Skeletal muscle tissue (tissue), 3 donors: ENCODE measurements at regions not wholly inside any gene's neighbourhood (a gene's known extent, or its start where the extent isn't known, plus 50 kb on each side); places are given as distances from the start of the nearest gene placed in this dataset.
"Not testable (repeated sequence)": the region's sequence is repeated elsewhere in the genome, so short reads cannot be mapped to it uniquely, and the experiment has no call there.

Experiments used
- H3K27ac ChIP-seq: one replicate; pipeline ENCODE4 v1.7.0; 2013; ENCODE audit warnings: mild to moderate bottlenecking, low read depth, low read length, inconsistent platforms
- H3K27me3 ChIP-seq, 3 donors: one replicate each; pipeline ENCODE4 v1.7.0; 2013; ENCODE audit warnings: low read length in 3 of 3; ENCODE audit not compliant: control insufficient read depth in 3 of 3, insufficient read depth in 3 of 3
- H3K36me3 ChIP-seq, 3 donors: one replicate each; pipeline ENCODE4 v1.7.0; 2013; ENCODE audit warnings: low read length in 3 of 3; ENCODE audit not compliant: control insufficient read depth in 3 of 3, insufficient read depth in 3 of 3
- H3K4me1 ChIP-seq, 3 donors: one replicate each; pipeline ENCODE4 v1.7.0; 2013; ENCODE audit warnings: low read length in 3 of 3, mild to moderate bottlenecking in 3 of 3; ENCODE audit not compliant: control insufficient read depth in 3 of 3, insufficient read depth in 3 of 3
- H3K4me3 ChIP-seq, 3 donors: one replicate each; pipeline ENCODE4 v1.7.0; 2013; ENCODE audit warnings: low read length in 3 of 3
- H3K9ac ChIP-seq, 3 donors: one replicate each; pipeline ENCODE4 v1.7.0; 2013; ENCODE audit warnings: low read length in 3 of 3, mild to moderate bottlenecking in 3 of 3, moderate library complexity in 2 of 3, low read depth in 1 of 3
- H3K9me3 ChIP-seq, 3 donors: one replicate each; pipeline ENCODE4 v1.7.0; 2013; ENCODE audit warnings: low read length in 3 of 3; ENCODE audit not compliant: control insufficient read depth in 3 of 3
- donor health status: Osteomylitis.

DNA sequence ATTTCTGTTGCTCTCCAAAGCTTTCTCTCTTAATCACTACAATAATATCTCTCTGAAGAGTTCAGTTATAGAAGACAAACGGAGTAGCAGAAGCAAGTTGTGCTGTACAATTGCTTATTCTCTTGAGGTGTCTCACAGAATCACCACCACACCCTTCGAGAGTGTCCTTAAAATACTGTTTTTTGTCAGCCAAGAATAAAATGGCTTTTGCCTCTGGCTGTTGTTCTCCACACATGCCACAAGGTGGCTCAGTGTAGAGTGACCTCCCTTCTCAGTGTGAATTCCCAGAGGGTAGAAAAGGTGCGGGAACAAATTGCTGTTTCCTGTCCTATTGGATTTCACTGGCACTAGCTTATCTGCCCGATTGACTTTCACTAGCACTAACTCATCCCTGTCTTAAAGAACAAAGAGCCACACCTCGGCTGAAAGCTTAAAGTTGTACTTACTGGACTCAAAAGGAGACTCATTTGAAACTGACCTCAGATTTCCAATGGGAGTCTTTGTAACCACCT is 134.2 kb upstream of the SATB1 start:
- Histone ChIP-seq H3K27me3 (no peaks in the 10 kb centered on the region), H3K9ac (no peak overlapping the region), H3K27ac (no peak overlapping the region), H3K4me3 (no peak overlapping the region), H3K9me3 (no peaks in the 10 kb centered on the region), H3K4me1 (no peaks in the 10 kb centered on the region), H3K36me3 (no peaks in the 10 kb centered on the region)

DNA sequence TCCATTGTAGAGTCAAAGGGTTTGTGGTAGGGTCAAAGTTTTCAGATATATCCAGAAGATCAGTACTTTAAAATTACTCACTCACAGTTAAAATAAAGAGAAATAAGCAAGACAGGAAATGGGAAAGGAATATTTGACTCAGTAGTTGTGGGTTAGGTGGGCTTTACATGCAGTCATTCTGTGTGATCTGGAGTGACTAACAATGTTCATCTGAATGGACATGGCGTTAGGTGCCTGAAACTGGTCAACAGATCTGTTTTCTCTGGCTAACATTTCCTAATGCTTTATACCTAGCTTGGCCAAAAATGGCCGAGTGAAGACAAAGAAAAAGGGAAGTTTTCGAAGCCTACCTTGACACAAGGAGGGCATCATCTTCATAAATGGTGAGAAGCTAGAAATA is 133.4 kb upstream of the SATB1 start:
- Histone ChIP-seq H3K36me3 (no peaks in the 10 kb centered on the region), H3K27me3 (no peaks in the 10 kb centered on the region), H3K9me3 (no peaks in the 10 kb centered on the region)

DNA sequence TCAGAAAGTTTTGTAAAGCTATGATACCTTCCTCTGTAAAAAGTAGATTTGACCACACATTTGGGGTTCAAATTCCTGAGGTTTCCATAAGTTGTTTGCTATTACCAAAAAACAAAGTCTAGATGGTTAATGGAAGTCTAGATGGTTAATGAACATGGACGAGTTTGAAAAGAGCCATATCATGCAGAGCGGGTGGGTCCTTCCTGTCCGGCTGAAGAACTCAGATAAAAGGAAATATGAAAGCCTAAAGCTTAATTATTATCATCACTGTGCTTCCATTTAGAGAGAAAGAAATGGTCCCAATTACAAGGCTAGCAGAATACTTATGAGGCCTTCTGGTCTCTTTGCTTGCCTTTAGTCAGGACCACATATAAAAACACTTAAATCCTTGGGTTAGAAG is 132.1 kb upstream of the SATB1 start:
- no peak overlapping the region for H3K4me3 ChIP-seq
- no peak overlapping the region for H3K9ac ChIP-seq
- no peaks in the 10 kb centered on the region for H3K9me3 ChIP-seq

More for the DNA sequence above, 133.4 kb upstream of the SATB1 start:
- no peak overlapping the region for H3K9ac ChIP-seq
- no peak overlapping the region for H3K27ac ChIP-seq
- no peak overlapping the region for H3K4me3 ChIP-seq
- H3K4me1 ChIP-seq, result no peaks in the 10 kb centered on the region

DNA sequence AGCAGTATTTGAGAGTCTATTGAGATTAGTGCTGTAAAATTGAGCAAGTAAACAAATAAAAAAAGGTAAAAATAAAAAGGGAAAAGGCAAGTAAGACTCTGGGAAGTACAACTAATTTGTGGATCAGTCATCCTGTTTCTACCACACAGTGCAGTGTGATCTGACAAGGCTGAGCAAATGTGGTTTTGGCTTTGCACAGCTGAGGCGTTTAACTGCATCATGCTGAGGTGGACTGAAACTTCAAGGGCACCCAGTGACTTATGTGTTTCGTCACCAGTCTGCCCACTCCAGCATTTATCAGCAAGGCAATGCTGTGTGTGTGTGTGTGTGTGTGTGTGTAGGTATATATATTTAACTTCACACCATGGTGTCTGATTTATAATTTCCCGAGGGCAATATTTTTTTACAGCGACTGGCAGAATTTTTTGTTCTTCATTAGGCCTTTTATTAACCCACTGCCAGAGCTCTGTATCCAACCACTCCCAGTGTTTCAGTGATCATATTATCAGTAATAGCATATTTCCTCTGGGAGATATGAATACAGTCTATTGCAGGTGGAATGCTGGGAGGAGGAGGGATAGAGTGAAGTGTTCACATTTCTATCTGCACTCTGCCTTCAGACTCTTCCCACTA is 131.5 kb upstream of the SATB1 start:
- Histone ChIP-seq H3K4me3 (no peak overlapping the region), H3K4me1 (no peaks in the 10 kb centered on the region), H3K27me3 (no peaks in the 10 kb centered on the region), H3K9me3 (no peaks in the 10 kb centered on the region), H3K9ac (no peak overlapping the region), H3K27ac (no peak overlapping the region), H3K36me3 (no peaks in the 10 kb centered on the region)

More for the DNA sequence above, 132.1 kb upstream of the SATB1 start:
- H3K4me1 ChIP-seq, result no peaks in the 10 kb centered on the region
- H3K36me3 ChIP-seq, result no peaks in the 10 kb centered on the region
- H3K27me3 ChIP-seq, result no peaks in the 10 kb centered on the region
- H3K27ac ChIP-seq, result no peak overlapping the region

DNA sequence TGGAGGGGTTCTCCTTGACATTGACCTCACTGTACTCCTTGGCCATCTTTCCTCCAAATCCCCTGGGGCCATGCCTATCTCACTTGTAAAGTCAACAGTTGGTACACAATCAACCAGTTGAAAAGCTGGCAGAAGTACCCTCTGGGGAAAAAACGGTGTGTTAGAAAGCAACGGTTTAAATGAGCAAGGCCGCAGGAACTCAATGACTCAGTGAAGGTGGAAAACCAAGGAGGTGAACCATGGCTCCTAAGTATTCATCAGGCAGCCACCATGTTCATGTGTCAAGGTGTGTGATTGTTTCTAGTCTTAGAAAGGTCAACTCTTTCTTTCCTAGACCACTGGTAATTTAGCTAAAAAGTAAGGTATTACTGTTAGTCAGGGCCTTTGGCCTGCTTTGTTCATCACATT is 130.9 kb upstream of the SATB1 start:
- no peaks in the 10 kb centered on the region for H3K27me3 ChIP-seq
- H3K27ac ChIP-seq, result no peak overlapping the region
- no peaks in the 10 kb centered on the region for H3K36me3 ChIP-seq
- H3K4me1 ChIP-seq, result no peaks in the 10 kb centered on the region
- no peaks in the 10 kb centered on the region for H3K9me3 ChIP-seq
- no peak overlapping the region for H3K4me3 ChIP-seq
- no peak overlapping the region for H3K9ac ChIP-seq

DNA sequence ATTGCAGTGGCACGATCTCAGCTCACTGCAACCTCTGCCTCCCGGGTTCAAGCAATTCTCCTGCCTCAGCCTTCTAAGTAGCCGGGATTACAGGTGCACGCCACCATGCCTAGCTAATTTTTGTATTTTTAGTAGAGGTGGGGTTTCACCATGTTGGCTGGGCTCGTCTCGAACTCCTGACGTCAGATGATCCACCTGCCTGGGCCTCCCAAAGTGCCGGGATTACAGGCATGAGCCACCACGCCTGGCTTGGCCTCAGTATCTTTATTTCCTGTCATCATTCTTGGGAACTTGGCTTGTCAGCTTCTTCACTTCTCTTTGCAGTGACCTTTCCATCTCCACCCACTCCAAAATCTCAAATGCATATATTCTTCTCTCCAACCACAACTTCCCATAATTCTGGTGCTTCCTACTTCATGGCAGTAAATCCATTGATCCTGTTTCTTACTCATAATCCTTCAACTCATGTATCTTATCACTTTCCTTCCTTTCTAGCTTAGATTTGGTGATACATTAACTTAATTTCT is 127.5 kb upstream of the SATB1 start:
- H3K36me3 ChIP-seq, H3K9me3 ChIP-seq, H3K27ac ChIP-seq, H3K4me3 ChIP-seq, H3K27me3 ChIP-seq, H3K4me1 ChIP-seq, H3K9ac ChIP-seq: not testable (repeated sequence)

DNA sequence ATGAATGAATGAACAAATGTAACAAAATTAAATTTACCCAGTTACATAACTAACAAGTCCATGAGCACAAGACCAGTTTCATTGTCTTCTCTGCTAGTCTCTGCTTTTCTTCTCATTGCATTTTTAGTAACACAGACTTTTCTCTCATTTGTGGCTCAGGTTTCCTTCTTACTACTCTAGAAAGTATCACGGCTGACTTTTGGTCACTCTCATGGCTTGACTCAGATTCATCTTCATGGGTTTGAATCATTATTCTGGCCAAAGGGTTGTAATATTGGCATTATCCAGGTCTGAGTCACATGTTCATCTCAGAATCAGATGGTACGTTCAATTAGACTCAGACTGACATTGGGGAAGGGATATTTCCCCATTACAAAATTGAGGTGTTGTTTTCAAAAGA is 121.5 kb upstream of the SATB1 start:
- Histone ChIP-seq H3K4me3 (no peak overlapping the region), H3K27me3 (no peaks in the 10 kb centered on the region), H3K9ac (no peak overlapping the region), H3K36me3 (no peaks in the 10 kb centered on the region), H3K27ac (no peak overlapping the region), H3K4me1 (no peaks in the 10 kb centered on the region), H3K9me3 (no peaks in the 10 kb centered on the region)

DNA sequence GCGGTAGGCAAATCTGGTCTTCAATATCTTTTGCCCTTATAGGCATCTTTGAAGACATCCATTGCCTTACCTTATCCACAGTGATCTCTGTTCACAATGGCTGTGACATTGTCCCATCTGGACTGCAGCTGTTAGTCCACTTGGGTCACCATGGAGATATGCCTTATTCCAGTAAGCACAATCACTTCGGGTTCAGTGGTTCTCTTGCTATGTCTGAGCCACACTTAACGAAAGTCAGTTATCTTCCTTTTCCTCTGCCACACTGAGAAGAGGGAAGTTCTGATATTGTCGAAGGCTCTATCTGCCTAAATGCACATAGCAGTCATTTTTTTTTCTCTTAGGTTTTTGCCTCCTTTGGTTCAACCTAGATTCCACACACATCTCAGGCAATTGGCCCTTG is 119.0 kb upstream of the SATB1 start:
- H3K9ac ChIP-seq, result no peak overlapping the region
- H3K9me3 ChIP-seq, result no peaks in the 10 kb centered on the region

DNA sequence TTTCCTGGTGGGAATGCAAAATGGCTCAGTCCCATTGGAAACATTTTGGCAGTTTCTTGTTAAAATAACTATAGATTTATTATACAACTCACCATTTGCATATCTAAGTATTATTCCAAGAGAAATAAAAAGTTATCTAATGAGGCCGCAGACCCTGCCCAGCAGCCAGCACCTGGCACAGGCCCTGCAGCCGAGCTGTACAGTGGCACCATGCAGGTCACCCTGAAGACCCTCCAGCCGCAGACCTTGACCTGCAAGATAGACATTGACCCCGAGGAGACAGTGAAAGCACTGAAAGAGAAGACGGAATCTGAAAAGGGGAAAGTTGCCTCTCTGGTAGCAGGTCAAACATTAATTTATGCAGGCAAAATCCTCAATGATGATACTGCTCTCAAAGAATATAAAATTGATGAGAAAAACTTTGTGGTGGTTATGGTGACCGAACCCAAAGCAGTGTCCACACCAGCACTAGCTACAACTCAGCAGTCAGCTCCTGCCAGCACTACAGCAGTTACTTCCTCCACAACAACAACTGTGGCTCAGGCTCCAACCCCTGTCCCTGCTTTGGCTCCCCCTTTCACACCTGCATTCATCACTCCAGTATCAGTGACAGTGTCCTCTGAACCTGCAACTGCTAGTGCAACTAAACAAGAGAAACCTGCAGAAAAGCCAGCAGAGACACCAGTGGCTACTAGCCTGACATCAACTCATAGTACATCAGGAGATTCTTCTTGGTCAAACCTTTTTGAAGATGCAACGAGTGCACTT is 113.5 kb upstream of the SATB1 start:
- H3K27me3 ChIP-seq, result no peaks in the 10 kb centered on the region
- H3K36me3 ChIP-seq, result no peaks in the 10 kb centered on the region
- H3K9ac ChIP-seq, result no peak overlapping the region
- no peak overlapping the region for H3K27ac ChIP-seq
- H3K4me1 ChIP-seq, result no peaks in the 10 kb centered on the region
- H3K9me3 ChIP-seq, result no peaks in the 10 kb centered on the region
- H3K4me3 ChIP-seq, result no peak overlapping the region

More for the DNA sequence above, 119.0 kb upstream of the SATB1 start:
- no peak overlapping the region for H3K27ac ChIP-seq
- H3K4me1 ChIP-seq, result no peaks in the 10 kb centered on the region
- H3K4me3 ChIP-seq, result no peak overlapping the region
- no peaks in the 10 kb centered on the region for H3K27me3 ChIP-seq
- H3K36me3 ChIP-seq, result no peaks in the 10 kb centered on the region

DNA sequence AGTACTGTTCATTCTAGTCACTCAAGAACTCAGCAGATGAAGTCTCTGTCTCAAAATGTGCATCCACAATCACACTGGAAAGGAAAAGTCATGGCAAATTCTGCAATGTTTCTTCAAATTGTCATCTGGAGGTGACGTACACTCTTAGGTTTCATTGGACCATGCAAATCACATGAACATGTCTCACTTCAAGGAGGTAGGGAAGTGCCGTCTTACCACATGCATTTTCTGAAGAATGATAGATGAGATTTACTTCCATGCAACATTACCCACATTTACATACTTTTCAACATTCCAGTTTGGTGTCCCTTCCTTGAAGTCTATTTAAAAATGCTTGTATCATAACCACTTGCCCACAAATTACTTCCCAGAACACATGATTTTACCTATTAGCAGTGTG is 107.9 kb upstream of the SATB1 start:
- H3K4me3 ChIP-seq, result no peak overlapping the region
- H3K9ac ChIP-seq, result no peak overlapping the region
- no peaks in the 10 kb centered on the region for H3K4me1 ChIP-seq
- no peak overlapping the region for H3K27ac ChIP-seq
- no peaks in the 10 kb centered on the region for H3K36me3 ChIP-seq
- no peaks in the 10 kb centered on the region for H3K27me3 ChIP-seq
- H3K9me3 ChIP-seq, result no peaks in the 10 kb centered on the region
